HepG2 (cell line): ENCODE measurements at regions not wholly inside any gene's neighbourhood (a gene's known extent, or its start where the extent isn't known, plus 50 kb on each side); places are given as distances from the start of the nearest gene placed in this dataset.

Experiments used
- HNRNPUL1 ChIP-seq: fragments of 200-400 bp; formaldehyde crosslinking; IDR thresholded peaks from 2 replicates; pipeline ENCODE4 v1.6.1; 2017; ENCODE audit warnings: low read depth, mild to moderate bottlenecking, low read length, moderate library complexity
- NRL ChIP-seq: sonication (generic); formaldehyde crosslinking; IDR thresholded peaks from 2 replicates; pipeline ENCODE4 v1.5.0; 2020; ENCODE audit warnings: missing genetic modification reagents, mild to moderate bottlenecking, moderate library complexity, borderline replicate concordance
- ZMYM2 ChIP-seq: sonication (generic); formaldehyde crosslinking; IDR thresholded peaks from 2 replicates; pipeline ENCODE4 v1.8.0; 2022; ENCODE audit warnings: mild to moderate bottlenecking, missing genetic modification reagents
- ZNF746 ChIP-seq: sonication (generic); formaldehyde crosslinking; IDR thresholded peaks from 2 replicates; pipeline ENCODE4 v1.8.0; 2022; ENCODE audit warnings: mild to moderate bottlenecking, missing genetic modification reagents
- ZNF883 ChIP-seq: sonication (generic); formaldehyde crosslinking; IDR thresholded peaks from 2 replicates; pipeline ENCODE4 v1.5.1; 2020; ENCODE audit warnings: mild to moderate bottlenecking, missing genetic modification reagents; ENCODE audit errors: not compliant biosample characterization
- ZSCAN12 ChIP-seq: sonication (generic); formaldehyde crosslinking; IDR thresholded peaks from 2 replicates; pipeline ENCODE4 v1.9.0; 2021; ENCODE audit warnings: mild to moderate bottlenecking, missing genetic modification reagents
- TF ChIP-seq, protein P1 (sequence below): sonication (generic); formaldehyde crosslinking; IDR thresholded peaks from 2 replicates; pipeline ENCODE4 v1.5.0; 2020; ENCODE audit warnings: missing genetic modification reagents
- TF ChIP-seq, protein P2 (sequence below): sonication (generic); formaldehyde crosslinking; IDR thresholded peaks from 2 replicates; pipeline ENCODE4 v1.4.0; 2020; ENCODE audit warnings: missing genetic modification reagents
- TF ChIP-seq, protein P3 (sequence below): sonication (generic); formaldehyde crosslinking; IDR thresholded peaks from 2 replicates; pipeline ENCODE4 v1.5.1; 2020; ENCODE audit warnings: mild to moderate bottlenecking, missing genetic modification reagents, moderate library complexity
- TF ChIP-seq, protein P4 (sequence below), 2 experiments: sonication (generic) in 1 of 2; formaldehyde crosslinking in 1 of 2; IDR thresholded peaks; 2 replicates each; pipeline versions ENCODE4 v1.4.0 to v1.6.1; 2016 to 2020; ENCODE audit warnings: borderline replicate concordance in 1 of 2, low read depth in 1 of 2, mild to moderate bottlenecking in 1 of 2, missing genetic modification reagents in 1 of 2
- TF ChIP-seq, protein P5 (sequence below): sonication (generic); formaldehyde crosslinking; IDR thresholded peaks from 2 replicates; pipeline ENCODE4 v1.4.0; 2020; ENCODE audit warnings: missing genetic modification reagents
- TF ChIP-seq, protein P6 (sequence below): sonication (generic); formaldehyde crosslinking; IDR thresholded peaks from 2 replicates; pipeline ENCODE4 v1.4.0; 2020; ENCODE audit warnings: mild to moderate bottlenecking, missing genetic modification reagents

DNA sequence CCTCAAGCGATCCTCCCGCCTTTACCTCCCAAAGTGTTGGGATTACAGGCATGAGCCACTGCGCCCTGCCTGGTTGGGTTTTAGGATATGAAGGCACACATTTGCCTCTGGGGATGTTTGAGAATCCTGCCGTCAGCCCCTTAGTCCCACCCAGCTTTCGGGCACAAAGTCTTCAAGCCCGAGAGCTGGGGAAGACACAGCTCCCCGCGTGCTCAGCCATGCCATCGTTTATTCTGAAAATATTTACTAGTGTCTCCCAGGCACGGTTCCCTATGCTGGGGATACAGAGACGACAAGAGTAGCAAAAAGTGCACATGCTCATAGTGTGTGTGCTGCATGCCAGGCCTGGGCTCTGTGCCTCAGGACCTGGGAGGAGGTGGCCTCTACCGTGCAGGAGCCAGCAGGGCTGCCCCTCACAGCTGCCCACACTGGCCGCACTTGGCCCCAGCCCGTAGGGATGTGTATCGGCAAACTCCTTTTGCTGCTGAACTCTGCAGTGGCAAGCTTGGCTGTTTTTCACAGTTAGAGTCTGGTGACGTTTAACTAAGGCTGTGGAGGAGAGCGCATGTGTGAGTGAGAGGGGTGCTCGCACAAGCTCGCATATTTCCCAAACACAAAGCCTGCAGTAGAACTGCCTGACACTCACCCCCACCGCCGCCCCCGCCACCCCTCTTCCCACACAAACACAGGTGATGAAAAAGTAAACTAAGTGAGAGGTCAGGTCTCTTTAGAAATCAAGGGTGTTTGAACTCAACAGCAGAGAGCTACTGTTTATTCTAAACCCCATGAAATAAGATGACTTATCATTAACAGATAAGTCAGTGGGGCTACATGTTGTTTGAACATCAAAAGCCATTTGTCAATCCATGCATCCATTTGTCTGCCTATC is 266.4 kb downstream of the MRTFB start (continued):
- TF ChIP-seq, protein P1, sequence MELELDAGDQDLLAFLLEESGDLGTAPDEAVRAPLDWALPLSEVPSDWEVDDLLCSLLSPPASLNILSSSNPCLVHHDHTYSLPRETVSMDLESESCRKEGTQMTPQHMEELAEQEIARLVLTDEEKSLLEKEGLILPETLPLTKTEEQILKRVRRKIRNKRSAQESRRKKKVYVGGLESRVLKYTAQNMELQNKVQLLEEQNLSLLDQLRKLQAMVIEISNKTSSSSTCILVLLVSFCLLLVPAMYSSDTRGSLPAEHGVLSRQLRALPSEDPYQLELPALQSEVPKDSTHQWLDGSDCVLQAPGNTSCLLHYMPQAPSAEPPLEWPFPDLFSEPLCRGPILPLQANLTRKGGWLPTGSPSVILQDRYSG (CRISPR knock-in tag): no peak
- 0 out of 2 replicates have a peak, but pooled peaks have one; percentile 37 for TF ChIP-seq ZMYM2 (CRISPR knock-in tag)
- TF ChIP-seq, protein P2, sequence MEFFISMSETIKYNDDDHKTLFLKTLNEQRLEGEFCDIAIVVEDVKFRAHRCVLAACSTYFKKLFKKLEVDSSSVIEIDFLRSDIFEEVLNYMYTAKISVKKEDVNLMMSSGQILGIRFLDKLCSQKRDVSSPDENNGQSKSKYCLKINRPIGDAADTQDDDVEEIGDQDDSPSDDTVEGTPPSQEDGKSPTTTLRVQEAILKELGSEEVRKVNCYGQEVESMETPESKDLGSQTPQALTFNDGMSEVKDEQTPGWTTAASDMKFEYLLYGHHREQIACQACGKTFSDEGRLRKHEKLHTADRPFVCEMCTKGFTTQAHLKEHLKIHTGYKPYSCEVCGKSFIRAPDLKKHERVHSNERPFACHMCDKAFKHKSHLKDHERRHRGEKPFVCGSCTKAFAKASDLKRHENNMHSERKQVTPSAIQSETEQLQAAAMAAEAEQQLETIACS (CRISPR knock-in tag): 0 out of 2 replicates have a peak, but pooled peaks have one; percentile 37
- no peak for TF ChIP-seq ZNF883 (CRISPR knock-in tag)
- TF ChIP-seq NRL (CRISPR knock-in tag): peak; percentile 95
- peak; percentile 80; the same call in 1 of the 2 replicates for TF ChIP-seq ZSCAN12
- TF ChIP-seq, protein P3, sequence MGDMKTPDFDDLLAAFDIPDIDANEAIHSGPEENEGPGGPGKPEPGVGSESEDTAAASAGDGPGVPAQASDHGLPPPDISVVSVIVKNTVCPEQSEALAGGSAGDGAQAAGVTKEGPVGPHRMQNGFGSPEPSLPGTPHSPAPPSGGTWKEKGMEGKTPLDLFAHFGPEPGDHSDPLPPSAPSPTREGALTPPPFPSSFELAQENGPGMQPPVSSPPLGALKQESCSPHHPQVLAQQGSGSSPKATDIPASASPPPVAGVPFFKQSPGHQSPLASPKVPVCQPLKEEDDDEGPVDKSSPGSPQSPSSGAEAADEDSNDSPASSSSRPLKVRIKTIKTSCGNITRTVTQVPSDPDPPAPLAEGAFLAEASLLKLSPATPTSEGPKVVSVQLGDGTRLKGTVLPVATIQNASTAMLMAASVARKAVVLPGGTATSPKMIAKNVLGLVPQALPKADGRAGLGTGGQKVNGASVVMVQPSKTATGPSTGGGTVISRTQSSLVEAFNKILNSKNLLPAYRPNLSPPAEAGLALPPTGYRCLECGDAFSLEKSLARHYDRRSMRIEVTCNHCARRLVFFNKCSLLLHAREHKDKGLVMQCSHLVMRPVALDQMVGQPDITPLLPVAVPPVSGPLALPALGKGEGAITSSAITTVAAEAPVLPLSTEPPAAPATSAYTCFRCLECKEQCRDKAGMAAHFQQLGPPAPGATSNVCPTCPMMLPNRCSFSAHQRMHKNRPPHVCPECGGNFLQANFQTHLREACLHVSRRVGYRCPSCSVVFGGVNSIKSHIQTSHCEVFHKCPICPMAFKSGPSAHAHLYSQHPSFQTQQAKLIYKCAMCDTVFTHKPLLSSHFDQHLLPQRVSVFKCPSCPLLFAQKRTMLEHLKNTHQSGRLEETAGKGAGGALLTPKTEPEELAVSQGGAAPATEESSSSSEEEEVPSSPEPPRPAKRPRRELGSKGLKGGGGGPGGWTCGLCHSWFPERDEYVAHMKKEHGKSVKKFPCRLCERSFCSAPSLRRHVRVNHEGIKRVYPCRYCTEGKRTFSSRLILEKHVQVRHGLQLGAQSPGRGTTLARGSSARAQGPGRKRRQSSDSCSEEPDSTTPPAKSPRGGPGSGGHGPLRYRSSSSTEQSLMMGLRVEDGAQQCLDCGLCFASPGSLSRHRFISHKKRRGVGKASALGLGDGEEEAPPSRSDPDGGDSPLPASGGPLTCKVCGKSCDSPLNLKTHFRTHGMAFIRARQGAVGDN: peak; percentile 99
- TF ChIP-seq HNRNPUL1: no peak
- TF ChIP-seq, protein P4, sequence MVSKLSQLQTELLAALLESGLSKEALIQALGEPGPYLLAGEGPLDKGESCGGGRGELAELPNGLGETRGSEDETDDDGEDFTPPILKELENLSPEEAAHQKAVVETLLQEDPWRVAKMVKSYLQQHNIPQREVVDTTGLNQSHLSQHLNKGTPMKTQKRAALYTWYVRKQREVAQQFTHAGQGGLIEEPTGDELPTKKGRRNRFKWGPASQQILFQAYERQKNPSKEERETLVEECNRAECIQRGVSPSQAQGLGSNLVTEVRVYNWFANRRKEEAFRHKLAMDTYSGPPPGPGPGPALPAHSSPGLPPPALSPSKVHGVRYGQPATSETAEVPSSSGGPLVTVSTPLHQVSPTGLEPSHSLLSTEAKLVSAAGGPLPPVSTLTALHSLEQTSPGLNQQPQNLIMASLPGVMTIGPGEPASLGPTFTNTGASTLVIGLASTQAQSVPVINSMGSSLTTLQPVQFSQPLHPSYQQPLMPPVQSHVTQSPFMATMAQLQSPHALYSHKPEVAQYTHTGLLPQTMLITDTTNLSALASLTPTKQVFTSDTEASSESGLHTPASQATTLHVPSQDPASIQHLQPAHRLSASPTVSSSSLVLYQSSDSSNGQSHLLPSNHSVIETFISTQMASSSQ (IDR thresholded peaks at IDR 0.05; ENCODE audit: low read depth): no peak
- TF ChIP-seq, protein P4 (CRISPR knock-in tag; IDR thresholded peaks at IDR 0.05; ENCODE audit: borderline replicate concordance): no peak
- TF ChIP-seq, protein P5, sequence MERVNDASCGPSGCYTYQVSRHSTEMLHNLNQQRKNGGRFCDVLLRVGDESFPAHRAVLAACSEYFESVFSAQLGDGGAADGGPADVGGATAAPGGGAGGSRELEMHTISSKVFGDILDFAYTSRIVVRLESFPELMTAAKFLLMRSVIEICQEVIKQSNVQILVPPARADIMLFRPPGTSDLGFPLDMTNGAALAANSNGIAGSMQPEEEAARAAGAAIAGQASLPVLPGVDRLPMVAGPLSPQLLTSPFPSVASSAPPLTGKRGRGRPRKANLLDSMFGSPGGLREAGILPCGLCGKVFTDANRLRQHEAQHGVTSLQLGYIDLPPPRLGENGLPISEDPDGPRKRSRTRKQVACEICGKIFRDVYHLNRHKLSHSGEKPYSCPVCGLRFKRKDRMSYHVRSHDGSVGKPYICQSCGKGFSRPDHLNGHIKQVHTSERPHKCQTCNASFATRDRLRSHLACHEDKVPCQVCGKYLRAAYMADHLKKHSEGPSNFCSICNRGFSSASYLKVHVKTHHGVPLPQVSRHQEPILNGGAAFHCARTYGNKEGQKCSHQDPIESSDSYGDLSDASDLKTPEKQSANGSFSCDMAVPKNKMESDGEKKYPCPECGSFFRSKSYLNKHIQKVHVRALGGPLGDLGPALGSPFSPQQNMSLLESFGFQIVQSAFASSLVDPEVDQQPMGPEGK (CRISPR knock-in tag): peak; percentile 79
- TF ChIP-seq, protein P6, sequence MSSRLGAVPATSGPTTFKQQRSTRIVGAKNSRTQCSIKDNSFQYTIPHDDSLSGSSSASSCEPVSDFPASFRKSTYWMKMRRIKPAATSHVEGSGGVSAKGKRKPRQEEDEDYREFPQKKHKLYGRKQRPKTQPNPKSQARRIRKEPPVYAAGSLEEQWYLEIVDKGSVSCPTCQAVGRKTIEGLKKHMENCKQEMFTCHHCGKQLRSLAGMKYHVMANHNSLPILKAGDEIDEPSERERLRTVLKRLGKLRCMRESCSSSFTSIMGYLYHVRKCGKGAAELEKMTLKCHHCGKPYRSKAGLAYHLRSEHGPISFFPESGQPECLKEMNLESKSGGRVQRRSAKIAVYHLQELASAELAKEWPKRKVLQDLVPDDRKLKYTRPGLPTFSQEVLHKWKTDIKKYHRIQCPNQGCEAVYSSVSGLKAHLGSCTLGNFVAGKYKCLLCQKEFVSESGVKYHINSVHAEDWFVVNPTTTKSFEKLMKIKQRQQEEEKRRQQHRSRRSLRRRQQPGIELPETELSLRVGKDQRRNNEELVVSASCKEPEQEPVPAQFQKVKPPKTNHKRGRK (CRISPR knock-in tag): 0 out of 2 replicates have a peak, but pooled peaks have one; percentile 6
- no peak for TF ChIP-seq ZNF746 (CRISPR knock-in tag)
